CD4-positive, alpha-beta T cell (primary cell): ENCODE measurements at regions not wholly inside any gene's neighbourhood (a gene's known extent, or its start where the extent isn't known, plus 50 kb on each side); places are given as distances from the start of the nearest gene placed in this dataset.

Source experiments
- ATAC-seq: fragments of 200-7000 bp; cut with Tn5 transposase; one replicate; pipeline ENCODE4 v1.10.0; 2022; ENCODE audit warnings: mild to moderate bottlenecking; ENCODE audit not compliant: poor library complexity
- CTCF ChIA-PET: fragments of 350-600 bp; sonication (Branson Sonifier 250); formaldehyde crosslinking; loops from one replicate; lab custom pipeline; 2021; ENCODE audit warnings: antibody characterized with exemption, inconsistent platforms; lab: Charles Lee
- POLR2A ChIA-PET: fragments of 350-600 bp; sonication (Branson Sonifier 250); formaldehyde crosslinking; loops from one replicate; lab custom pipeline; 2021; ENCODE audit warnings: antibody characterized with exemption, inconsistent platforms; lab: Charles Lee
- DNase-seq, 14 experiments: peaks; one replicate each; pipeline ENCODE4 v3.0.0-alpha.2; 2013 to 2020; ENCODE audit warnings: mixed read lengths in 2 of 14
- H3K27ac ChIP-seq, 2 donors: one replicate each; pipeline versions ENCODE4 v1.5.1 to v1.7.0; 2013; ENCODE audit warnings: low read length in 2 of 2, low read depth in 1 of 2, mild to moderate bottlenecking in 1 of 2
- H3K27me3 ChIP-seq, 2 experiments: 1 replicate in 1 of 2; 2 replicates in 1 of 2; pipeline versions ENCODE4 v1.6.1 to v1.7.0; 2013; ENCODE audit warnings: low read length in 2 of 2, control low read depth in 1 of 2, mild to moderate bottlenecking in 1 of 2, moderate library complexity in 1 of 2; ENCODE audit not compliant: insufficient read depth in 2 of 2, control insufficient read depth in 1 of 2
- H3K36me3 ChIP-seq: one replicate; pipeline ENCODE4 v1.6.1; 2013; ENCODE audit warnings: low read length, control low read depth; ENCODE audit not compliant: insufficient read depth
- H3K4me1 ChIP-seq: one replicate; pipeline ENCODE4 v1.6.1; 2013; ENCODE audit warnings: low read length, control low read depth; ENCODE audit not compliant: insufficient read depth
- H3K4me3 ChIP-seq: one replicate; pipeline ENCODE4 v1.5.1; 2013; ENCODE audit warnings: mild to moderate bottlenecking, low read length, moderate library complexity
- H3K9me3 ChIP-seq, 2 experiments: 1 replicate in 1 of 2; 2 replicates in 1 of 2; pipeline versions ENCODE4 v1.6.1 to v1.7.0; 2013; ENCODE audit warnings: low read length in 2 of 2, mild to moderate bottlenecking in 2 of 2, control low read depth in 1 of 2, moderate library complexity in 1 of 2; ENCODE audit not compliant: control insufficient read depth in 1 of 2, insufficient read depth in 1 of 2
- H3K27ac Mint-ChIP-seq: one replicate; pipeline ENCODE4 v1.8.0; 2020; ENCODE audit warnings: mixed read lengths
- H3K27me3 Mint-ChIP-seq: one replicate; pipeline ENCODE4 v1.8.0; 2021; ENCODE audit warnings: mixed read lengths
- H3K36me3 Mint-ChIP-seq: one replicate; pipeline ENCODE4 v1.8.0; 2021; ENCODE audit warnings: low read depth, mixed read lengths
- H3K4me1 Mint-ChIP-seq: one replicate; pipeline ENCODE4 v1.8.0; 2021; ENCODE audit warnings: low read depth, mixed read lengths
- H3K4me3 Mint-ChIP-seq: one replicate; pipeline ENCODE4 v1.8.0; 2020; ENCODE audit warnings: mild to moderate bottlenecking, mixed read lengths
- H3K9me3 Mint-ChIP-seq: one replicate; pipeline ENCODE4 v1.8.0; 2020; ENCODE audit warnings: mixed read lengths
- CTCF ChIP-seq: fragments of 200-600 bp; IDR thresholded peaks from one replicate; pipeline ENCODE4 v1.8.0; 2022; ENCODE audit warnings: antibody characterized with exemption, mild to moderate bottlenecking
- intact Hi-C, 2 experiments: fragments of 100-400 bp; cut with DNase I in 1 of 2; cut with micrococcal nuclease in 1 of 2; formaldehyde crosslinking; loops; one replicate each; pipeline versions ENCODE4 v1.15.1 to v1.9.0; 2023 to 2025; cut with DNase I, micrococcal nuclease

GRCh38 chr1:147837964-147838292 lies 64.7 kb upstream of the GJA8 start:
- intact Hi-C loops = no loop called here
- no peak overlapping the region for H3K4me3 ChIP-seq
- no peaks in the 10 kb centered on the region for H3K36me3 ChIP-seq
- H3K27ac Mint-ChIP-seq = no peak overlapping the region
- H3K27ac ChIP-seq = no peak overlapping the region
- ChIA-PET CTCF (no interaction called here), POLR2A (no interaction called here)
- H3K9me3 ChIP-seq = no peaks in the 10 kb centered on the region
- H3K4me3 Mint-ChIP-seq = no peak overlapping the region
- H3K9me3 Mint-ChIP-seq = no peaks in the 10 kb centered on the region
- DNase-seq = no peak
- ATAC-seq = no peak
- peaks cover 0 to 2% of the 10 kb centered on the region in 2 experiments for H3K27me3 ChIP-seq
- H3K27me3 Mint-ChIP-seq = peaks cover 32% of the 10 kb centered on the region
- no peaks in the 10 kb centered on the region for H3K36me3 Mint-ChIP-seq
- H3K4me1 ChIP-seq = no peaks in the 10 kb centered on the region
- TF ChIP-seq CTCF = no peak
- H3K4me1 Mint-ChIP-seq = peaks cover 13% of the 10 kb centered on the region

- no peaks in the 10 kb centered on the region for H3K9me3 Mint-ChIP-seq
- H3K4me3 Mint-ChIP-seq = no peak overlapping the region
- no peak overlapping the region for H3K27ac Mint-ChIP-seq
- peaks cover 16% of the 10 kb centered on the region for H3K27me3 Mint-ChIP-seq
- intact Hi-C loops = no loop called here
- Histone ChIP-seq H3K9me3 (no peaks in the 10 kb centered on the region), H3K36me3 (no peaks in the 10 kb centered on the region), H3K27me3 (peaks cover 0 to 5% of the 10 kb centered on the region in 2 experiments), H3K27ac (no peak overlapping the region), H3K4me3 (no peak overlapping the region), H3K4me1 (no peaks in the 10 kb centered on the region)
- H3K4me1 Mint-ChIP-seq = no peaks in the 10 kb centered on the region
- POLR2A ChIA-PET = no interaction called here
- CTCF ChIA-PET = no interaction called here
- DNase-seq (peak in 1 of 14 experiments; percentile 20), ATAC-seq (no peak)
- TF ChIP-seq CTCF = no peak
- H3K36me3 Mint-ChIP-seq = no peaks in the 10 kb centered on the region
Measured at GRCh38 chr1:147840909-147841308, 61.7 kb upstream of the GJA8 start.

- H3K27me3 Mint-ChIP-seq = peaks cover 9% of the 10 kb centered on the region
- H3K36me3 Mint-ChIP-seq = no peaks in the 10 kb centered on the region
- H3K4me1 Mint-ChIP-seq = no peaks in the 10 kb centered on the region
- H3K27me3 ChIP-seq = peaks cover 0 to 5% of the 10 kb centered on the region in 2 experiments
- H3K27ac ChIP-seq = no peak overlapping the region
- no peaks in the 10 kb centered on the region for H3K9me3 Mint-ChIP-seq
- intact Hi-C loops = no loop called here
- H3K36me3 ChIP-seq = no peaks in the 10 kb centered on the region
- H3K4me3 ChIP-seq = no peak overlapping the region
- no peak for TF ChIP-seq CTCF
- H3K27ac Mint-ChIP-seq = no peak overlapping the region
- CTCF ChIA-PET = no interaction called here
- no peak overlapping the region for H3K4me3 Mint-ChIP-seq
- H3K9me3 ChIP-seq = no peaks in the 10 kb centered on the region
- POLR2A ChIA-PET = no interaction called here
- ATAC-seq = no peak
- no peaks in the 10 kb centered on the region for H3K4me1 ChIP-seq
- DNase-seq = no peak
Measured at GRCh38 chr1:147842578-147842977, 60.0 kb upstream of the GJA8 start.
